ENCODE measurements at regions not wholly inside any gene's neighbourhood (a gene's known extent, or its start where the extent isn't known, plus 50 kb on each side); places are given as distances from the start of the nearest gene placed in this dataset.

GRCh38 chr7:60706-61105 is 131.7 kb upstream of the FAM20C start:
- Mint-ChIP-seq H3K4me3 (no peak overlapping the region), H3K4me1 (no peaks in the 10 kb centered on the region), H3K27me3 (ENCODE audit: low read depth in 3 of 3) (peaks cover 0 to 3% (median 2%) of the 10 kb centered on the region in 3 donors), H3K27ac (no peak overlapping the region), H3K36me3 (no peaks in the 10 kb centered on the region), H3K9me3 (no peaks in the 10 kb centered on the region)
- DNase-seq = no peak

GRCh38 chr7:61111-61510 is 131.3 kb upstream of the FAM20C start:
- H3K36me3 Mint-ChIP-seq = no peaks in the 10 kb centered on the region
- no peaks in the 10 kb centered on the region for H3K27me3 Mint-ChIP-seq (ENCODE audit: low read depth in 3 of 3)
- no peak for DNase-seq
- H3K4me3 Mint-ChIP-seq = no peak overlapping the region
- H3K4me1 Mint-ChIP-seq = no peaks in the 10 kb centered on the region
- no peaks in the 10 kb centered on the region for H3K9me3 Mint-ChIP-seq
- no peak overlapping the region for H3K27ac Mint-ChIP-seq

DNA sequence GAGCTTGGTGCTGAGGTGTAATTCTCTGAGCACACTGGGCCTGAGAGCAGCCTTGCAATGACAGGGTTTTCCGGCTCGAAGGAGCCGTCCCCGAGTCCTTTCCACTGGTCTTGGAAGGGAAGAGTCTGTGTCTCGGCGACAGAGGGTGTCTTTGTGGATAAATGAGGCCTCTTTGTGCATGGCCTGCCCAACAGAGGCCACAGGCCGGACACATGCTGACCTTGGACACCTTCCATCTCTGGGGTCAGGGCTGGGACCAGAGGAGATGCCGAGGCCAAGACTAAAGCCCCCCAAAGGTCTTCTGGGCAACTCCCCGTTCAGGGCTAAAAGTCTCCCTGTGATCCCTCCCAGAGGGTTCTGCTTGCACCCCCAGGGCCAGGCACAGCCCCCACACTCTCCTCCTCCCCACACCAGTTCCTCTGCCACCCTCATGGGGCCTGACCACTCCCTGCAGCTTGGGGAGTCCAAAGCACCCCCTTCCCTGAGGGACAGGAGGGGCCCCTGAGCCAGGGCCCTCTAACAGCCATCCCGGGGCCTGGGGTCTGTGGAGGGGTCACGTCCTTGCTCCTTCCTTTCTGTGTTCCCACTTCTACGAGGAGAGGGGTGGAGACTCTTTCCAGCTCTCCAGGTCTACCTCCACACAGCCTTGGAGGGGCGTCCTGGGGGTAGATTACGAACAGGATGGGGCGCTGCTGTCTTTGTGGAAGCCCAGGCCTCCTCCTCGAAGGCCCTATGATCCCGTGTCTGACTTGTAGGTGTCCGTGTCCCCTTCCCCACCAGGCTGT is 130.6 kb upstream of the FAM20C start:
- Mint-ChIP-seq H3K27ac (no peak overlapping the region), H3K27me3 (ENCODE audit: low read depth in 3 of 3) (peaks cover 0 to 3% (median 0%) of the 10 kb centered on the region in 3 donors), H3K4me3 (no peak overlapping the region), H3K4me1 (no peaks in the 10 kb centered on the region), H3K9me3 (no peaks in the 10 kb centered on the region), H3K36me3 (no peaks in the 10 kb centered on the region)
- no peak for DNase-seq

GRCh38 chr7:62361-63116 is 129.8 kb upstream of the FAM20C start:
- no peak overlapping the region for H3K27ac Mint-ChIP-seq

GRCh38 chr7:63117-63480 is 129.3 kb upstream of the FAM20C start:
- H3K9me3 Mint-ChIP-seq = no peaks in the 10 kb centered on the region
- H3K27me3 Mint-ChIP-seq (ENCODE audit: low read depth in 3 of 3) = peaks cover 0 to 3% (median 1%) of the 10 kb centered on the region in 3 donors
- DNase-seq = no peak
- no peak overlapping the region for H3K27ac Mint-ChIP-seq
- no peak overlapping the region for H3K4me3 Mint-ChIP-seq
- H3K36me3 Mint-ChIP-seq = no peaks in the 10 kb centered on the region
- H3K4me1 Mint-ChIP-seq = no peaks in the 10 kb centered on the region

More at GRCh38 chr7:62361-63116, 129.8 kb upstream of the FAM20C start:
- DNase-seq = no peak
- Mint-ChIP-seq H3K9me3 (no peaks in the 10 kb centered on the region), H3K4me3 (no peak overlapping the region), H3K27me3 (ENCODE audit: low read depth in 3 of 3) (peaks cover 0 to 3% (median 0%) of the 10 kb centered on the region in 3 donors), H3K4me1 (no peaks in the 10 kb centered on the region), H3K36me3 (no peaks in the 10 kb centered on the region)

DNA sequence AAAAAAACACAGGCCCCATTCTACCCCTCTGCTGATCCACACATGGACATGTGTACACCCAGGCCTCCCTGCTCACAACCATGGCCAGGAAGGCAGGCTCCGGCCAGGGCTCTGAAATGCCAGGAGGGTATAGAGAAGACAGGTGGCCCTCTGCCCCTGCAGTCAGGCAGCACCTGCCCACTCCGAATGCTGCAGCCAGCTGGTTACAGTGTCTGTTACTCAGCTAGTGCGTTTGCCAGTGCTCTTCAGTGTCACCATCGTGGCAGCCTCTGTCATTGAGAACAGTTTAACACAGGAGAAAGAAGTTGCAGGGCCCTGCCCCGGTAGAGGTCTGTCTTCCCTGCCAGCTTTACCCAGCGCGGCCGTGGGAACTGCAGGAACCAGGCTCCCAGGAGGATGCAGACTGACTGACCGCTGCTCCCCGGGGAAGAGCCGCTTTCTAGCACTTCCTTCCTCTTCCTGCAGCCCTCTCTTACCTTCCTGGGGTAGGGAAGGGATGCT is 128.8 kb upstream of the FAM20C start:
- Mint-ChIP-seq H3K9me3 (no peaks in the 10 kb centered on the region), H3K27ac (no peak overlapping the region), H3K36me3 (no peaks in the 10 kb centered on the region), H3K4me3 (no peak overlapping the region), H3K27me3 (ENCODE audit: low read depth in 3 of 3) (peaks cover 0 to 3% (median 2%) of the 10 kb centered on the region in 3 donors), H3K4me1 (no peaks in the 10 kb centered on the region)
- DNase-seq = no peak

DNA sequence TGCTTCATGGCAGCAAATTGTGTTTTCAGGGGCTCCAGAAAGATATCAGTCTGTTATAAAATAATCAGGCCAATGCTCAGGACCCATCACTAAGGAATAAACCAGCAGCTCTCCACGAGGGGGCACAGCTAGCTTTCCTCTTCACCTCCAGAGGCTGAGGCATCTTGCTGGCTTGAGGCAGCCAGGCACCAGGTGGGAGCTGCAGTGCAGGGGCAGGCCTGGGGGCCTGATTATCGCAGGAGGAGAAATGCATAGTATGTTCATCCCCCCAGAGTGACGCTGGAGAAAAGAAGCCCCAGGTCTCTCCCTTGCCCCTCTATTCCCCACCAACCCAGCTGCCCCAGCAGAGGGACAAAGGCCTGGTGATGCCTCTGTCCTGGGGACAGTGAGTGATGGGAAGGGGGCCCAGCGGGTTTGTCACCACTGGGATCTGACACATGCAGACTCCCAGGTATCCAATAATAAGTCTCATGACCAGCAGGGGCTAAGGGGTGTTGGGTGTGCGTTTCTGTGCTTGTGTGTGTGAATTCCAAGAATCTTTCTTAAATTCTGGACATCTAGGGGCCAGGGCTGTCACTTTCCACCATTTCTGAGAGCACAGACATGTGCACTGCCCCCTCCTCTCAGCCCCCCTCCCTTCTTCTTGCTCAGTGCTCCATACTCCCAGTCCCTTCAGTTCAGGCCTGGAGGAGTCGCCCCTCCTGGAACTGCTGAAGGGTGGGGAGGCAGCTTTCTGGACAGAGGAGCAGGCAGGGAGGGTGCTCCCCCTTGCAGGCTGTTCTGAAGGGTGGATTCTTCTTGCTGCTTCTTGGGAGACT is 128.1 kb upstream of the FAM20C start:
- H3K4me3 Mint-ChIP-seq = no peak overlapping the region
- H3K36me3 Mint-ChIP-seq = no peaks in the 10 kb centered on the region
- DNase-seq = no peak
- H3K4me1 Mint-ChIP-seq = no peaks in the 10 kb centered on the region
- no peaks in the 10 kb centered on the region for H3K9me3 Mint-ChIP-seq
- H3K27ac Mint-ChIP-seq = no peak overlapping the region
- H3K27me3 Mint-ChIP-seq (ENCODE audit: low read depth in 3 of 3) = peaks cover 0 to 3% (median 2%) of the 10 kb centered on the region in 3 donors

DNA sequence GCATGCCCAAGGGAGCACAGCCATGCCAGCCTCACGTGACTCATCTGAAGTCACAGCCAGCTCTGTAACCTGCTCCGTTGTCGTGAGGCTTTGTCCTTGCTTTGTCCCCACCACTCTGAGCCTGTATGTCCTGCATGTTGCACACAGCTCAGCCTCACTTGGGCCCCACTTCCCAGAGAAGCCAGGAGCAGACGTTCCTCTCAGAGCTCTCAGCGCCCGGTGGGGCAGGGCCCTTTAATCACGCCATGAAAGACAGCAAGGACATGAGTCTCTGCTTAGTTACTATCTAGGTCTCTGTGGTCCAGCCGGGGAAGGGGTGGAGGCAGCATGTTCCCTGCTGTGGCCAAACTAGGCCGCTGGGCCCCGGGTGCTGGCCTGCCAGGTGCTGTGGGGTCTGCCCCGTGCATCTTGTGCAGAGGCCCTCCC is 127.4 kb upstream of the FAM20C start:
- no peak for DNase-seq
- no peaks in the 10 kb centered on the region for H3K4me1 Mint-ChIP-seq
- no peak overlapping the region for H3K27ac Mint-ChIP-seq
- no peak overlapping the region for H3K4me3 Mint-ChIP-seq
- peaks cover 0 to 3% (median 2%) of the 10 kb centered on the region in 3 donors for H3K27me3 Mint-ChIP-seq (ENCODE audit: low read depth in 3 of 3)
- H3K36me3 Mint-ChIP-seq = no peaks in the 10 kb centered on the region
- no peaks in the 10 kb centered on the region for H3K9me3 Mint-ChIP-seq

- H3K27ac Mint-ChIP-seq = no peak overlapping the region
- no peak overlapping the region for H3K4me3 Mint-ChIP-seq
- no peak for DNase-seq
- no peaks in the 10 kb centered on the region for H3K36me3 Mint-ChIP-seq
- no peaks in the 10 kb centered on the region for H3K4me1 Mint-ChIP-seq
- H3K27me3 Mint-ChIP-seq (ENCODE audit: low read depth in 3 of 3) = peaks cover 0 to 3% (median 2%) of the 10 kb centered on the region in 3 donors
- no peaks in the 10 kb centered on the region for H3K9me3 Mint-ChIP-seq
These were observed 126.8 kb upstream of the FAM20C start for GRCh38 chr7:65554-65953.

GRCh38 chr7:66296-66695 is 126.1 kb upstream of the FAM20C start:
- Mint-ChIP-seq H3K4me3 (no peak overlapping the region), H3K27ac (no peak overlapping the region), H3K4me1 (no peaks in the 10 kb centered on the region), H3K9me3 (no peaks in the 10 kb centered on the region), H3K36me3 (no peaks in the 10 kb centered on the region), H3K27me3 (ENCODE audit: low read depth in 3 of 3) (peaks cover 0 to 3% (median 2%) of the 10 kb centered on the region in 3 donors)
- no peak for DNase-seq

DNA sequence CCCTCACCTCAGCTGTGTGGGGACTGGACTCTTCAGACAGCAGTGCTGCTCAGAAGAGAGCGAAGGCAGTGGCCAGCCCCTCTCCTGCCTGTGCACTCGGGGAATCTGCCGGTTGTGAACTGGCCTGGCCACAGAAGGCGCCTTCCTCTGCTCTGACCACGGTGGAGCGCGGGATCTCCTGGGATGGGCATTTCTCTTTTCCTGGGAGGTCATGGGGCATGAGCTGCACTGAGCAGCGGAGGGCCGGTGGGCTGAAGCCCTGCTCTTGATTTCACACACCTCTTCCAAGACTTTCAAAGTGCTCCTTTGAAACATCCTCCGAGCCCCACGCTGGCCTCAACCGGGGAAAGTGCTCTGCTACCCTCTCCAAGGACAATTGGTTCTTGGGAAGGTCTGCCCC is 125.6 kb upstream of the FAM20C start:
- H3K4me1 Mint-ChIP-seq = no peaks in the 10 kb centered on the region
- DNase-seq = no peak
- no peak overlapping the region for H3K27ac Mint-ChIP-seq
- H3K4me3 Mint-ChIP-seq = no peak overlapping the region
- peaks cover 0 to 3% (median 2%) of the 10 kb centered on the region in 3 donors for H3K27me3 Mint-ChIP-seq (ENCODE audit: low read depth in 3 of 3)
- no peaks in the 10 kb centered on the region for H3K9me3 Mint-ChIP-seq
- H3K36me3 Mint-ChIP-seq = no peaks in the 10 kb centered on the region

DNA sequence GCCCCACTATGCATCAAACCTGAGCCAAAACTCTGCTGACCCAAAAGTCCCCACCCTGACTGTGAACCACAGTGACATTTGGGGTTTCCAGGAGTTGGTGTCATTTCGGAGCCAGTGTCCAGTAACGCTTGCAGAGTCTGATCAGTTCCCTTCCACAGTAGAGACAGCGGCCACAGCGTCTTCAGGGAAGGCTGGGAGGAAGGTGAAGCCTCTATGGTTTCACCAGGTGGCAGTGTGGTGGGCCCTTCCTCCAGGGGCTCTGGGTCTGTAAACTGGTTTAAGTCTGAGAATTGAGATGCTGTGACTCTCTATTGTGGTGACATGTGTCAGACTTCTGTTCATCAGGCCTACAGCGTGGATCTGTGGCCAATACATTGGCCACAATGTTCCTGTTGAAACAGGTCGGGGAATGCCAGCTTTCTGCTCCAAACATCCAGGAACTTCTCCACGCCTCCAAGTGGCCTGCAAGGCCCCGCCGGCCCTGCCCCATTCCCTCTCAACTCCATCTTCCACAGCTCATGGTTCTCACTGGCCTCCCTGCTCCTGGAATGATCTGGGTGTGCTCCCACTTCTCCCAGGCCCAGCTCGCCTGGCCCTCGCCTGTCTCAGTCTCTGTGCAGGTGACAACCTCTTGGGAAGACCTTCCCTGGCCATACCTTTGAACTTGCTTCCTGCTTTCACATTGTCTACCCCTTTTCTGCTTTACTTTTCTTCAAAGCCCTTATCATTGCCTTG is 124.5 kb upstream of the FAM20C start:
- Mint-ChIP-seq H3K36me3 (no peaks in the 10 kb centered on the region), H3K9me3 (no peaks in the 10 kb centered on the region), H3K4me3 (no peak overlapping the region), H3K4me1 (no peaks in the 10 kb centered on the region), H3K27me3 (ENCODE audit: low read depth in 3 of 3) (peaks cover 0 to 3% (median 3%) of the 10 kb centered on the region in 3 donors), H3K27ac (no peak overlapping the region)
- DNase-seq = no peak

DNA sequence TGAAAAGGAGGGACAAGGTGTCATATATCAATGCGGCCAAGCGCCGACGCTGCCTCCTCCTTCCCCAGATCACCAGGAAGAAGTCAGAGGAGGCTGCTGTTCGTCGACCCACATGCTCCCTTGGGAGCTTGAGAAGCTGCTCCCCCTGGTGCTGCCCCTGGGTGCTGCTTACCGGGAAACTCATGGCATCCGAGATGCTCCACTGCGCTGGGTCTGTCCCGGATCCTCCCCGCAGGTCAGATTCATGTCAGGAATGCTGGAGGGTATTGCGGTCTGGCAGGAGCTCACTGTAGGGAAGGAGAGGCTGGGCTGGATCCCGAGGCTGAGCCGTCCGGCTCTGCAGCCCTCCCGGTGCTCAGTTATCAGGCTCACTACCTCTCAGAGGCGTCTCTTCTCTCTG is 123.7 kb upstream of the FAM20C start:
- H3K9me3 Mint-ChIP-seq = no peaks in the 10 kb centered on the region
- no peak overlapping the region for H3K4me3 Mint-ChIP-seq
- H3K27me3 Mint-ChIP-seq (ENCODE audit: low read depth in 3 of 3) = peaks cover 0 to 3% (median 3%) of the 10 kb centered on the region in 3 donors
- no peaks in the 10 kb centered on the region for H3K36me3 Mint-ChIP-seq
- no peak for DNase-seq
- no peak overlapping the region for H3K27ac Mint-ChIP-seq
- H3K4me1 Mint-ChIP-seq = no peaks in the 10 kb centered on the region
